DMS53 treated with DMSO at 0.1 percent for 48 hours (cell line): ENCODE measurements at regions not wholly inside any gene's neighbourhood (a gene's known extent, or its start where the extent isn't known, plus 50 kb on each side); places are given as distances from the start of the nearest gene placed in this dataset.
"Not testable (repeated sequence)": the region's sequence is repeated elsewhere in the genome, so short reads cannot be mapped to it uniquely, and the experiment has no call there.

Experiments used
- DNase-seq: peaks from one replicate; lab custom pipeline; 2025; ENCODE audit not compliant: unreplicated experiment; lab: John Stamatoyannopoulos, UW

- not testable (repeated sequence) for DNase-seq
These were observed 320.9 kb downstream of the BCL2L11 start for GRCh38 chr2:111441614-111442013.

- not testable (repeated sequence) for DNase-seq
These were observed 322.2 kb downstream of the BCL2L11 start for GRCh38 chr2:111442767-111443454.

GRCh38 chr2:111444516-111444915, 323.8 kb downstream of the BCL2L11 start:
- not testable (repeated sequence) for DNase-seq

- not testable (repeated sequence) for DNase-seq
These were observed 324.6 kb downstream of the BCL2L11 start for GRCh38 chr2:111445191-111445929.

GRCh38 chr2:111445941-111446340, 325.2 kb downstream of the BCL2L11 start:
- DNase-seq, result not testable (repeated sequence)

- DNase-seq, result not testable (repeated sequence)
These were observed 326.8 kb downstream of the BCL2L11 start for GRCh38 chr2:111447482-111447881.

GRCh38 chr2:111448796-111449195, 328.1 kb downstream of the BCL2L11 start:
- DNase-seq, result not testable (repeated sequence)

GRCh38 chr2:111450526-111450925, 329.8 kb downstream of the BCL2L11 start:
- not testable (repeated sequence) for DNase-seq

GRCh38 chr2:111451692-111452199, 331.0 kb downstream of the BCL2L11 start:
- not testable (repeated sequence) for DNase-seq

GRCh38 chr2:111452208-111452607, 331.5 kb downstream of the BCL2L11 start:
- DNase-seq, result not testable (repeated sequence)

- not testable (repeated sequence) for DNase-seq
These were observed 332.6 kb downstream of the BCL2L11 start for GRCh38 chr2:111453308-111453707.

GRCh38 chr2:111453816-111454215, 333.1 kb downstream of the BCL2L11 start:
- DNase-seq, result not testable (repeated sequence)

GRCh38 chr2:111454404-111454803, 333.7 kb downstream of the BCL2L11 start:
- DNase-seq, result not testable (repeated sequence)

GRCh38 chr2:111455016-111456015, 334.6 kb downstream of the BCL2L11 start:
- DNase-seq, result not testable (repeated sequence)

GRCh38 chr2:111457191-111457590, 336.5 kb downstream of the BCL2L11 start:
- DNase-seq, result not testable (repeated sequence)

- not testable (repeated sequence) for DNase-seq
These were observed 340.2 kb downstream of the BCL2L11 start for GRCh38 chr2:111460901-111461300.

- DNase-seq, result not testable (repeated sequence)
These were observed 341.1 kb downstream of the BCL2L11 start for GRCh38 chr2:111461831-111462230.

- not testable (repeated sequence) for DNase-seq
These were observed 341.9 kb downstream of the BCL2L11 start for GRCh38 chr2:111462572-111462971.

- DNase-seq, result not testable (repeated sequence)
These were observed 342.6 kb downstream of the BCL2L11 start for GRCh38 chr2:111463238-111463848.

- DNase-seq, result not testable (repeated sequence)
These were observed 343.2 kb downstream of the BCL2L11 start for GRCh38 chr2:111463956-111464355.
